RPMI8226 (cell line): ENCODE measurements at regions not wholly inside any gene's neighbourhood (a gene's known extent, or its start where the extent isn't known, plus 50 kb on each side); places are given as distances from the start of the nearest gene placed in this dataset.
A peak's percentile ranks its signal among the peaks of the same experiment; 100 is the strongest.

Experiments
- DNase-seq: peaks from one replicate; pipeline ENCODE4 v3.0.0-alpha.2; 2015

DNA sequence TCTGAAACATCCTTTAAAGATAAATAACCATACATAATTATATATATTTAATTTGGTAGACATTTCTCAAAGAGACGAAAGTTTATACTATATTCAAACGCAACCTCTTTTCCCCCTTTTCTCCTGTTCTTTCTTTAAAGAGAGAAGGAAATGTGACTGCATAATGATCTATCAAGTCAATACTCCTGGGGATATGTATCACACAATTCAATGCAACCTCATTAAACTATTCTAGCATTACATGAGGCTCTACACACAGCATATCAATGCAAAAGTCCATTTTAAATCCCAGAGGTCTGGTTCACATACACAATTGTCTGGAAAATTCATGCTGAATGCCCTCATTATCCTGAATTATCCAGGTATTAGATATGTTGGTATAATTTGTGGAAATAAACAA is 330.7 kb downstream of the LMX1A start:
- DNase-seq: no peak

DNA sequence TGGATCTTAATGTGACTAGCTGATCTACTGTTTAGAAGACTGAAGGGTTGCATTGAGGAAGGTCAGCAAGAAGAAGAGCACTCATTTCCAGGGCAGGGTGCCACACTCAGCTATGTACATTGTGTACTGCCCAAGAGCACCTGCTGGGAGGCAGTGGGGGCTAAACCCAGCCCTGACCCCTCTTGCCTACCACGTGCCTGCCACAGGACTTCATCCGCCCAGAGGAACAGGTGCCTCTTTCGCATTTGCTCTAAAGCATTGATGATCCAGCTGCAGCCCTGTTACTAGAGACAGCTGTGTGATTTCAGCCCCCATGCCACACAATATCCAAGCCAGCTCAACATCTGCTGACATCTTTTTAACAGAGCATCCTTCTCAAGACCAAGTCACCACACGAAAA is 341.8 kb downstream of the LMX1A start:
- DNase-seq: no peak

DNA sequence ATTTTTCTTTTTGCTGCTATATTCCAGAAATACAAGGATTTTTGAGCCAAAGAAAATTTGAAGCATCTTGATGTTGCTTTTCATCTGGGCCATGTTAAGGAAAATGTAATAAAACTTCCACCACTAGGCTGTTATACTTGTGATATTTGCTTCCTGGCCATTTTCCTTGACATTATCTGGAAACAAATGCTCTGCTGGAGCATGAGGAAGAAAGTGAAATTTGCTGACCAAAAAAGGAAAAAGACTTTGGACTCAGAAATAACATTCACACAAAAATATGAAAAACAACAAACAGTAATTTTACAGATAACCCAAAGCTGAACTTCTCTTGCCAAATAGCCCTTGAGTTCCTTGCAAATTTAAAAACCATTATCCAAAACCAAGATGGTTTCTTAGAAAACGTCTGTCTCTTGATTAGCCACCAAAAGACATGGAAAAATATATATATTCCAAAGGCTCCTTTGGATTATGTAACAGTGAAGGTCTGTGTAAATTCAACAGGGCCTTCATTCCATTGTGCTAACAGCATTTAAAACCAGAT is 344.5 kb downstream of the LMX1A start:
- no peak for DNase-seq

DNA sequence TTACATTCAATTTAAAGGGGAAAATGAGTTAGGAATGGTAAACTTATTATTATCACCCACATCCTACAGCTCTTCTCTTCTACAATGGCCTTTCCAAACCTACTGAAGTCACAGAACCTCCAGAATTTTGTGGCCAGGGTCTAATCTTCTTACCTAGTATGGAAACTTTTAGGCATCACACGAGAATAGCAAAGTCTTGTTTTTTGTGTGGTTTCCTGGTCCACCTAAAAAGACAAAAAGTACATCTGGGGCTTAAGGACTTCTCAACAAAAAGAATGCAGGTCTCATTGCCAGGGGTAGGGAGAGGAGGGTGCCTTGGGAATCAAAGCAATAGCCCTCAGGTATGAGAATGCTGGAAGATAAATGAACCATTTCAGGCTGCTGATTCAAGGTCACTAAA is 345.3 kb downstream of the LMX1A start:
- DNase-seq: no peak

DNA sequence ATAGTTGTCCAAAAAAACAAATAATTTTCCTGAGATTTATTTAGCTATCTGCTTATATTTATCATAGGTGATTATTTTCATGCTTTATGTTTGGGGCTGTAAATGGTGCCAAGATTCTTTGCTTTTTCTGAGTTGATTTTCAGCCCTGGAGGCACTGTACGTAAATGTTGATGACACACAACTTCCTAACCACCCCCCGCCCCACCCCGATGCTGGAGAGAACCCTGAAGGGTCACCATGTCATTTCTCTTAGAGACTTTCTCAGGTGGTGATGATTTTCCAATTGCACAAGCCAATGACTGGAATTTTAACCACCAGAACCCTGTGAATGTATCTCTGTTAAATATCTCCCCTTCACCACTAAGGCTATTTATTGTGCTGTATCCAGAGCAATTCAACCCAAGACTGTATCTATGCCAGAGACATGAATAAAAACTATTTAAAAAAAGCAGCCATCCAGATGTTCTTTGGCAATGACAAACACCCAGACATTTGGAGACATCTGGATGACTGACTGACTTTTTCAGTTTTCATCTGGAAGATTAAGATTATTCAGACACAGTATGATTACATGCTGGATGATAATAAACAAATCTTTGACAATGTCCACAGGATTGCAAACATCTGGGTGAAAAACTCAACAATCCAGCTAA is 346.0 kb downstream of the LMX1A start:
- no peak for DNase-seq

DNA sequence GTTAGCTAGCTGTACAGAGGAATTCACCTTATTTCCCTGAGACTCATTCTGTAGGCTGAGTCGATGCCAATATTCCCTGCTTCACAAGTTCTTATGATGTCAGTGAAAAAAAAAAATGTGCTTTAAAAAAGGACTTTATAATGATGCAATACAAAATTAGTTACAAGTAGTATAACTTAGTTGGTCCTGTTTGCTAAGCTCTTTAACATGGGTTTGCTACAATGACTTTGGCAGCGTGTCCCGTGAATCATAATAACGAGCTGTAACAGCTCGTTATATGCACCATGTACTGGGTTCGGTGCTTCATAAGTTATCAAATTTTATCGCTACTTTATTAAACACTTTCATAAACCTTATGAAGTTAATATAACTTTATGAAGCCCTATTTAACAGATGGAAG is 349.7 kb downstream of the LMX1A start:
- no peak for DNase-seq

DNA sequence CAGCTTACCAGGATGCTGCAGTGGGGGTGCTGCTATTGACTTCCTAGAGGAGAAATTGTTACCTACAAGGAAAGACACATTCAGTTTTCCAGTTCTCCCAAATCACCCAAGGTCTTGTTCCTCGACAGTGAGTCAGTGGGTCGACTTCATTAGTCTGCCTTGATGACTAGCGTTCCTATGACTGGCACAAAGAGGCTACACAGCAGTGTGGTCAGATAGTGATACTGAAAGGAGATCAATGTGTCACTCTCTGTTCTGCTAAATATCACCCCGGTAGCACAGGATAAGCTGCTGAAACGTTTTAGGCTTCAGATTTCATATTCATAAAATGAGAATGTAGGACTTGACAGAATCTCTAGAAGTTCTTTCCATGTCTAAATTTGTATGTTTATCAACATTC is 357.4 kb downstream of the LMX1A start:
- DNase-seq: no peak

DNA sequence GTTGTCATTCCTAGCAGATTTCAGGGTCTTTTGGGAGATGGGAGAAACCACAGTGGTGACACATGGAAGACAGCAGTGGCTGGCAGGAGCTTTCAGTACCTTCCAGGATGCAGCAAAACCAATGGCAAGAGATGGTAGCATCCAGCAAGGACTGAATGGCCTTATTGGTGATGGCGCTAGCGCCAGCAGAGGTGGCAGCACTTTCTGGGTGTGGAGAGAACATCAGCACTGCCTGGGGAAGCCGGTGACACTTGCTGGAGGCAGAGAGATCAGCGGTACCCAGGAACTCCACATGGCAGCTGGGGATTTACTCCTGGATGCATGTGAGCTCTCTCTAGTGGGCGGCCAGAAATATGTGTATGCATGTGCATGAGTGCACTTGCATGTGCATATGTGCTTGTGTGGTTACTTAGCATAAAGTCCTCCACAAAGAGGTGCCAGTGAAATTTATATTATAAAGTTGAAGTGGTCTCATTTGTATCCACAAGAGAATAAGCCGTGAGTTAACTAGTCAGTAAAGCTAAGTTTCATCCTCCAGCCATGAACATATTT is 364.7 kb downstream of the LMX1A start:
- DNase-seq: no peak

DNA sequence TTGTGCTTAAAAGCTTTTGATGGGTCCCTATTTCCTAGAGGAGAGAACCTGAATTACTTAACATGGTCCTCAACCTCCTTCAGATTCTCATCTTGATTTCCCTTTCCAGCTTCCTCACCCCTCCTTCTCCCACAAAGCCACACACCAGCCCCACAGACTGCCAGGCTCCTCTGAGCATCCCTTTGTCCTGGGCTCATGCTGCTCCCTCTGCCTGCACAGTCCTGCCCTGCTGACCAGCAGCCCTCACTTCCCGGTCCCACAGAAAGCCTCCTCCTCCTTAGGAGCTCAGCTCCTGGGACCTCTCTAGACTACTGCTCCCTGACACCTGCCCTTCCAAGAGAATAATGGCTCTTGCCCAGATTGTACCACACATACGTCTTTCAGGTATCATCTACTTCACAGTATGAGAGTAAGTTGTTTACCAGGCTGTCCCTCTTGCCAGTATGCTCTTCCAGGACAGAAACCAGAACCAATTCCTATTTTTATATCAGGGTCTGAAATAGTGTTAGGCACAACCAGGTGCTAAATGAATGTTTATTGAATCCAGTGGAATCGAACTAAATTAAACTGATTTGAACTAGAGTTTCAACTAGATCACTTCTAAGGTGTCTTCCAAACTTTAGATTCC is 373.4 kb downstream of the LMX1A start:
- DNase-seq: no peak

DNA sequence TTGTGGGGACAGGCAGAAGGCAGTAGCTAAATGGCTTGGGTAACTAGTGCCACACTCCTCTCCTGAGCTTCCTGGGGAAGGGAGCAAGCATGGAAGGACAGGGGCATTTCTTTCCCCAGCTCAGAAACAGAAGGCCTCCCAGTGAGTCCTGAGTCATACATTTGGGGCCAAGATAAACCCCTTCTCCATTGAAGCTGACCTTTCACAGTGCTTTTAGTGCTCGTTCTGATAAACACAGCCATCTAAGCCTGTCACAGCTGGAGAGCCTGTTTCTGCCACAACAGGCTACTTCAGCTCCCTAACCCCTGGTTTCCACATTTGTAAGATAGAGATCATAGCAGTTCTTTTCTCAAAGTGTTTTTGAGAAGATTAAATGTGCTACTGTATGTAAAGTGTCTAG is 374.0 kb downstream of the LMX1A start:
- DNase-seq: no peak

DNA sequence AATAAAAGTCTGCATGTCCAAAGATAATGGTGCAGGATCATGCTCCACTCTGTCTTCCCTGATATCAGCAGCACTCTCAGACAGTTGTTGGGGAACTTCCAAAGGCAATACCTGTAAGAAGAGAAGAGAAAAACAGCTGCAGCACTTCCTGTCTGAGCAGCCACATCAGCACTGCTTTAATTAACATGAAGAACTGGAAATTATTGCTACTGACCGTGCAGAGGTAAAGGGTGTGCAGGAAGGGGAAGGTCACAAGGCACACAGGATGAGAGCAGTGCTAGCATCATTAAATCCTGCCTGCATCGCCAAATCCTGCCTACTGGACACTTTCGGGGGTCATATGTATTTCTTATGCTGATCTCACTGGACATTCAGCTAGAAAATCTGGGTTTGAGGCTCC is 379.0 kb downstream of the LMX1A start:
- peak; percentile 8 for DNase-seq

DNA sequence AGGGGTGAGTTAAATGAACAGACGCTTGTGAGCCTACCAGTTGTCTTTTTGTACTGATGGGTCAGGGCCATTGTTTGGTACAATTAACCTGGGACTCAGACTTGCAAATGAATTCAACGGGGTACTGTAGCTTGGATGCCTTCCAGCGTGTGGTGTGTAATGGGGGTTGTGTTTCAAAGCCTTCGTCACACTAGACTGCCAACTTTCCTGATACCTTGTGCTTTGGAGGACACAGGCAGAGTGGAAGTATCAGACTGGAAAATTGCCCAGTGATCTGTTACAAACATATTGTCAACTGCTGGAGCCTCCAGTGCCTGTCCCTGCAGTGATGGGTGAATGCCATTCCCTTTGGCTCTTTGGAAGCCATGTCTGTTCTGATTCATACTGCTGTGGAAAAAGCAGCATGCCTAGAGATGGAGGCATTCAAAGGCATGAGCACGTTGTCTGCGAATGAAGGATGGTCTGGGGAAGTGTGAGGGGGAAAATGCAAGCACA is 384.5 kb downstream of the LMX1A start:
- no peak for DNase-seq

DNA sequence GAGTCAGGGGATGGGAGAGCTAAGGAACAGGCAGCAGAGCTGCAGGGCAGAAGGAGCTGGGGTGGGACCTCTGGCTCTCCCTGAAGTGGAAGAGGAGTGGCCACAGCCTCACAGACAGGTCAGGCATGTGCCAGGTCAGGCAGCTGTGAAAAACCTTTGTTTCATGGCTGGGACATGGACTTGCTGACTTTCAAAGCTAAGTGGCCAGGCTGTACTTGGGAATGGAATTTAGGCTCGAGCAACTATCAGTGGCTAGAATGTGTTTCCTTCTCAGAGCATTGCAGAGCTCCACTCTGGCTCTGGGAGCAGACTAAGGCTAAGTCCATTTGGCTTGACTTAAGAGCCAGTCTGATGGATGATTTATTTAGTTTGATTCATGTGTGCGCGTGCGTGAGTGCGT is 385.1 kb downstream of the LMX1A start:
- no peak for DNase-seq

DNA sequence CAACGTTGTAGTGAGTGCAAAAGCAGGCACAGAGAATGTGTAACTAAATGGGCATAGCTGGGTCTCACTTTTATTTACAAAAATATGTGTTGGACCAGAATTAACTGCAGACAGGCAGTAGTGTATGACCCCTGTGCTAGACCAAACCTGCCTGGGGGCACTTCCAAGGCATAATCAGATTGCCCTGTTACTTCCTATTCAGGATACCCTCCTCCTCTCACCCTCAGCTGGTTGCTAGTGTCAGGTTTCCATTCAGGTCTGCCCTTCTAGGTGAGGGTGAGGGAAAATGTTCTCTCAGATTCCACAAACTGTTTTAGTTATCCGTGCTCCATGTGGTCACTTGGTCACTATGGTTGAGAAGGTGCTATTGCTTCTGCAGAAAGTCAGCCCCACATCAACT is 387.3 kb downstream of the LMX1A start:
- DNase-seq: no peak

DNA sequence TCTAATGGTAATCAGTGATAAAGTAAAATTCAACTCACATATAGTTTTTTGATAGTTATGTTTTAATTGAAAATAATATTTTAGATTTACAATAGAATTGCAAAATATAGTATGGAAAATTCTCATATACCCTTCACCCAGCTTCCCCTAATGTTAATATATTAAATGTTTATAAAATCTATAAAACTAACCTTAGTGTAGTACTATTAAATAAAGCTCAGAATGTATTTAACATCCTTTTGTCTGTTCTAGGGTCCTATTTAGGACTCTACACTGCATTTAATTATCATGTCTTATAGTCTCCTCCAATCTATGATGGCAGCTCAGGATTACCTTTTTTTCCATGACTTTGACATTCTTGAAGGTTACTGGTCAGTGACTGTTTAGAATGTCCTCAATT is 389.2 kb downstream of the LMX1A start:
- no peak for DNase-seq

DNA sequence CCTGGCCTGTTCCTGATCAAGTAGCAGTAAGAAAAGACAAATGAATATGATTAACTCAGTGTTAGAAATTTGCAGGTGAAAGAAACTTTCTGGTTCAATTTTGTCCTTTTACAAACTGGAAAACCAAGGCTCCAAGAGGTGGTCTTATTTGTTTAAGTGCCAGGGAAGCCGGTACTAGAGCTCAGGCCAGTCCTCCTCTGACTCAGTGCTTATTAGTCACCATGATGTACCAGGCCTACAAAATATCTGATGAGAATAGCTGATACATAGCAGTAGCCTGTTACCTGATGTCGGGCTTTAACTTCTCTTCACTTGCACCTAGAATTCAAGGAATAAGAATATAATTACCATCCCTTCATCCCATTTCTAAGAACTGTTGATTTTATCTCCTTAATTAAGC is 394.8 kb downstream of the LMX1A start:
- DNase-seq: no peak

DNA sequence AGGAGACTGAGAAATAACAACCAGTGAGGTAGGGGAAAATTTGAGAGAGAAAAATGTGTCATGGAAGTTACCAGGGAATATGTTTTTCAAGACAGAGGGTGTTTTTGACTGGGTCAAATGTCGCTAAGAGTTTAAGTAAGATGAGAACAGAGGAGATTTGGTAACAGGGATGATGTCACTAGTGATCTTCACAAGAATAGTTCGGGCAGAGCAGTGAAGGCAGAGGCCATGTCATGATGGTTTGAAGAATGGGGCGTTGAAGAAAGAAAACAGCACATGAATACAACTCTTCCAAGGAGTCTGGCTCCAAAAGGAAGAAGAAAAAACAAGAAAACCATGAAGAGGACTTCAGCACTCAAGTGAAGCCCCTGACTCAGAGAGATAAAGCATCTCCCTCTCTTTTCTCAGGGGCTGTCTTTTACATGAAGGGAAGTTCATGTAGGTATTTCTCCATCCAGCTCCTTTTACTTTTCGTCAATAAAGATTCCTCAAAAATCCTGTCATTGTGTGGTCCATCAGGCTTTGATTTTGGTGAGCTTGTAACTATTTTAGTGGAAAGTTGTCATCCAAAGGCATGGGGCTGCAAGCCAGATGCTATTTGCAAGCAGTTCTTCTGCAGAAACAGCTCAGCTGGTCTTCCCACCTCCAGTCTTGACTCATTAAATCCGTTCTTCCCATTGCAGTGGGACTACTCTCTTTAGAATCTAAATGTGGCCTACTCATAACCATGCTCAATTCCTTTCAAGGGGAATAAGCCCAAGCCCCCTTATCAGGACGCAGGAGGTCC is 397.3 kb downstream of the LMX1A start:
- DNase-seq: no peak

DNA sequence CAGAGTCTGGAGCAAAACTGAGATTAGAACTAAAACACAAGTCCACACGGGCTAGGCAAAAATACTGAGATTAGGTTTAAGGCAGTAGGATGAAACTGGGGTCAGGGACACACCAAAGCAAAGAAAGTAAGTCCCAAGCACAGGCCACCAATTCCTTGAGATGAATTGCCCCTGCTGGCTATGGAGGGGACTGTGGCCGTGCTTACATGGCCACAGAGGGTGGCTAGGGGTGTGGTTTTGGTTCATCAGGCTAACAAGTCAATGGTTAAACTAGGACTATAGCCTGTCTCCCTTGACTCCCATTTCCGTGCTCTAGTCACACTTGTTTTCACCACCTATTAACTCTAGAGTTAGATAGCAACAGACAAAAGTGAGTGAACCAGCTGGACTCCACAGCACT is 394.8 kb downstream of the PBX1 start:
- DNase-seq: no peak

DNA sequence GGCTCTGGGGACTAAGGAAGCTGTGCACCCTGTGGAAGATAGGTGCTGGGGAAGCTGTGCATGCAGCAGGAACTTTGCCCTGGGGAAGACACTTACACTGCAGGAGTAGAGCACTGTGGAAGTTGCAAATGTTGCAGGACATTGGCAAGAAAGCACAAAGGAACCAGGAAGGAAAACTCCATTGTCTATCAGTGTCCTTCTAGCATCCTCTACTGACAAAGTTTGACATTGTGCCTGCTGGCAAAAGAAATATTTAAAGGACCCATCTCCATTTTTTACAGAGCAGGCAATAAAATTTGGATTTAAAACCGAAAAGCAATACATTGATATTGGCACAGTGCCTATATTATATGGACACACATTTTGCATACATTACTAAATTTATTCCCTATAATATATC is 394.1 kb downstream of the PBX1 start:
- no peak for DNase-seq

DNA sequence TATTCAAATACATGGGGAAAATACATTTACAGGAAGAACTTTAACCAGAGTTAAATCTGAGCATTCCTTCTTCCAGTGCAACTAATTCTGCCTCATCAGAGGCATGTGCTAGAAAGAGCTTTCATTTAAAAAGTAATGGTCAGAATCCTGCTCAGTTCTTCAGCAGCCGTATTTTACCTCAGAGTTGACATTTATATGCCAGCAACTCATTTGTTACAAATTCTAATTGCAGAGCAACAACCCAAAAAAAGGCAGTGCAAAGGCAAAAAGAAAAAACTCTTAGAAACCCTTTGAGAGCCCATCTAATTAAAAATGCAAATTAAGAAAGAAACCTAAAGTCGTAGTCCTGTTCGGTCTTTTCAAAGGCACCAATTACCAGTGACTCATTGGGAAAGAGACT is 392.5 kb downstream of the PBX1 start:
- no peak for DNase-seq

DNA sequence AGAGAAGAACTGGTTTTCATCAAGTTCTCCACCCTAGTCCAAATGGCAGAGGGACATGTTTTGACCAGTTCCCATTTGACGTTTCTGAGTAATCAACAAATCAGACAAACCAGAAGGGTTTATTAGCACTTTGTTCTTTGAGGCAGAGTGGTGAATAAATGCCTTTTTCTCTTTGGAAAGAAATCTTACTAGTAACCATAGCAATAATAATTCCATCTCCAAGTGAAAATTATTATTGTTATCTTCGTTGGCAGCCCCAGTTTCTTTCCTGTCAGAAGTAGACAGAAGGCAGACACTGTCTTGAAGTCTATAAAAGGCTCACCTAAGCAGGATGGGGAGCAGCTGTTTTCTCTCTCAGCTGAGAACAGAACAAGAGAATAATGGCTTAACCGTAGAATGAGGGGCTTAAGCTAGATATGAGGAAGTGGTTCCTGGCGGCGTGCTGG is 391.6 kb downstream of the PBX1 start:
- DNase-seq: no peak

DNA sequence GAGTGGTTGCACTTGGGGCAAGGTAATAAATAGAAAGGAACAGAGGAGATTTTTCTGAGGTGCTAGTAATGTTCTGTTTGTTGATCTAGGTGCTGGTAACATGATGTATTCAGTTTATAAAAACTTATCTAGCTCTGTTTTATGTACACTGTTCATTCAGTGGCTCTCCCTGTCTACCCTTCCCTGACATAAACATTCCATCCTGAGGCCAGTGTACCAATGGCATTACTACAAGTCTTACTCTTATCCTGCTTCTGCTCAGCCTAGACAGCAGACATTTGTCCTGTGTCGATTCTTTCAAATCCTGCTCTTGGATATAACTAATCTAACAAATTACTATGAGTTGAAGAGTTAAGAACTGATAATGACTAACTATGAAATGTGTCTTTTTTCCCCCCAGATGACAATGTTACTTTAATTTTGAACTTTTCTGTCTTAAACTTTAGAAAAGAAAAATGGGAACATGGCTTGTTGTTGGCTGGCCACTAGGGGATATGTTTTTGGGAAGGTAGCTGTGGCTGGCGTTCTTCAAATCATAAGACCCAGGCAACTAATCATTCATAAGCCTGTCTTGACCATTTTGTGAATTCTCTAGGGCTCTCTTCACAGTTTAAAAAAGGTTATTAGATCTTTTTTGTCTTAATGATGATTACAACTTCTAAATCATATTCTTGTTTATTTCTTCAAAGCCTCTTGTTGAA is 390.9 kb downstream of the PBX1 start:
- DNase-seq: no peak

DNA sequence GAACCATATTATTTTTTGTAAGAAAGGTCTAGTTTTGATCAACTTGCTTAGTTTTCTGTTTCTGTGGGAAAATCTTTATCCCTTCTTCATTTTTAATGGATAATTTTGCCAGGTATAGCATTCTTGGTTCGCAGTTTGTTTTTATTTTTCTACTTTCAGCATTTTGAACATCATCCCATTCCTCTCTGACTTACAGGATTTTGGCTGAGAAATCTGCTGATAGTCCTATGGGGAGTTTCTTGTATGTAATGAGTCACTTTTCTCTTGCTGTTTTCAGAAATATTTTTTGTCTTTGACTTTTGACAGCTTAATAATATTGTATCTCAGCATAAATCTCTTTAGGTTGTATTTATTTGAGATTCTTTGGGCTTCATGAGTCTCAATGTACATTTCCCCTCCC is 389.1 kb downstream of the PBX1 start:
- DNase-seq: no peak
